ENCODE measurements at regions not wholly inside any gene's neighbourhood (a gene's known extent, or its start where the extent isn't known, plus 50 kb on each side); places are given as distances from the start of the nearest gene placed in this dataset.
"Not testable (repeated sequence)": the region's sequence is repeated elsewhere in the genome, so short reads cannot be mapped to it uniquely, and the experiment has no call there.

- Histone ChIP-seq H3K27ac (ENCODE audit: low read depth, low read length) (no peak overlapping the region), H3K4me3 (ENCODE audit: low read depth, low read length) (no peak overlapping the region), H3K9me3 (ENCODE audit: control insufficient read depth, insufficient read depth, low read length) (no peaks in the 10 kb centered on the region), H3K27me3 (ENCODE audit: control insufficient read depth, insufficient read depth, low read length) (no peaks in the 10 kb centered on the region), H3K36me3 (ENCODE audit: control insufficient read depth, insufficient read depth, low read length) (no peaks in the 10 kb centered on the region), H3K4me1 (ENCODE audit: control insufficient read depth, insufficient read depth, low read length) (no peaks in the 10 kb centered on the region)
- DNase-seq (ENCODE audit: low read depth in 4 of 6, low spot score in 6 of 6), result no peak
- 100% methylated on average over 1 of the region's 1 CpG for WGBS (ENCODE audit: insufficient coverage)
Measured at GRCh38 chr3:67943546-67943945, 289.1 kb upstream of the SUCLG2 start.

GRCh38 chr3:67941433-67942030, 287.1 kb upstream of the SUCLG2 start:
- WGBS (ENCODE audit: insufficient coverage), result 58% methylated on average over 2 of the region's 3 CpGs
- Histone ChIP-seq H3K36me3 (ENCODE audit: control insufficient read depth, insufficient read depth, low read length) (no peaks in the 10 kb centered on the region), H3K4me3 (ENCODE audit: low read depth, low read length) (no peak overlapping the region), H3K9me3 (ENCODE audit: control insufficient read depth, insufficient read depth, low read length) (no peaks in the 10 kb centered on the region), H3K27me3 (ENCODE audit: control insufficient read depth, insufficient read depth, low read length) (no peaks in the 10 kb centered on the region), H3K4me1 (ENCODE audit: control insufficient read depth, insufficient read depth, low read length) (no peaks in the 10 kb centered on the region), H3K27ac (ENCODE audit: low read depth, low read length) (no peak overlapping the region)
- no peak for DNase-seq (ENCODE audit: low read depth in 4 of 6, low spot score in 6 of 6)

GRCh38 chr3:67940210-67940952, 286.0 kb upstream of the SUCLG2 start:
- Histone ChIP-seq H3K36me3 (ENCODE audit: control insufficient read depth, insufficient read depth, low read length) (no peaks in the 10 kb centered on the region), H3K27me3 (ENCODE audit: control insufficient read depth, insufficient read depth, low read length) (no peaks in the 10 kb centered on the region), H3K4me3 (ENCODE audit: low read depth, low read length) (no peak overlapping the region), H3K27ac (ENCODE audit: low read depth, low read length) (no peak overlapping the region), H3K9me3 (ENCODE audit: control insufficient read depth, insufficient read depth, low read length) (no peaks in the 10 kb centered on the region), H3K4me1 (ENCODE audit: control insufficient read depth, insufficient read depth, low read length) (no peaks in the 10 kb centered on the region)
- peak in 1 of 6 donors; percentile 5 for DNase-seq (ENCODE audit: low read depth in 4 of 6, low spot score in 6 of 6)
- whole genome bisulfite sequencing (ENCODE audit: insufficient coverage), result no CpG with 5 or more reads among the region's 2 CpGs

GRCh38 chr3:67937498-67938118, 283.2 kb upstream of the SUCLG2 start:
- Histone ChIP-seq H3K4me1 (ENCODE audit: control insufficient read depth, insufficient read depth, low read length) (no peaks in the 10 kb centered on the region), H3K27ac (ENCODE audit: low read depth, low read length) (no peak overlapping the region), H3K27me3 (ENCODE audit: control insufficient read depth, insufficient read depth, low read length) (no peaks in the 10 kb centered on the region), H3K4me3 (ENCODE audit: low read depth, low read length) (no peak overlapping the region), H3K9me3 (ENCODE audit: control insufficient read depth, insufficient read depth, low read length) (peaks cover 1% of the 10 kb centered on the region), H3K36me3 (ENCODE audit: control insufficient read depth, insufficient read depth, low read length) (no peaks in the 10 kb centered on the region)
- DNase-seq (ENCODE audit: low read depth in 4 of 6, low spot score in 6 of 6), result no peak
- WGBS (ENCODE audit: insufficient coverage), result 100% methylated on average over 1 of the region's 1 CpG

GRCh38 chr3:67930394-67930793, 276.0 kb upstream of the SUCLG2 start:
- not testable (repeated sequence) for H3K36me3 ChIP-seq (ENCODE audit: control insufficient read depth, insufficient read depth, low read length); H3K4me3 ChIP-seq (ENCODE audit: low read depth, low read length); H3K27me3 ChIP-seq (ENCODE audit: control insufficient read depth, insufficient read depth, low read length); H3K4me1 ChIP-seq (ENCODE audit: control insufficient read depth, insufficient read depth, low read length); DNase-seq (ENCODE audit: low read depth in 4 of 6, low spot score in 6 of 6); H3K27ac ChIP-seq (ENCODE audit: low read depth, low read length); H3K9me3 ChIP-seq (ENCODE audit: control insufficient read depth, insufficient read depth, low read length)
- 79% methylated on average over 3 of the region's 4 CpGs for WGBS (ENCODE audit: insufficient coverage)

GRCh38 chr3:67923796-67924195, 269.4 kb upstream of the SUCLG2 start:
- H3K36me3 ChIP-seq (ENCODE audit: control insufficient read depth, insufficient read depth, low read length), result no peaks in the 10 kb centered on the region
- H3K9me3 ChIP-seq (ENCODE audit: control insufficient read depth, insufficient read depth, low read length), result peaks cover 7% of the 10 kb centered on the region
- H3K27me3 ChIP-seq (ENCODE audit: control insufficient read depth, insufficient read depth, low read length), result no peaks in the 10 kb centered on the region
- H3K4me1 ChIP-seq (ENCODE audit: control insufficient read depth, insufficient read depth, low read length), result no peaks in the 10 kb centered on the region
- H3K4me3 ChIP-seq (ENCODE audit: low read depth, low read length), result no peak overlapping the region
- no peak overlapping the region for H3K27ac ChIP-seq (ENCODE audit: low read depth, low read length)
- DNase-seq (ENCODE audit: low read depth in 4 of 6, low spot score in 6 of 6), result no peak

GRCh38 chr3:67920969-67921368, 266.6 kb upstream of the SUCLG2 start:
- H3K36me3 ChIP-seq (ENCODE audit: control insufficient read depth, insufficient read depth, low read length), result no peaks in the 10 kb centered on the region
- no peak for DNase-seq (ENCODE audit: low read depth in 4 of 6, low spot score in 6 of 6)
- peaks cover 7% of the 10 kb centered on the region for H3K9me3 ChIP-seq (ENCODE audit: control insufficient read depth, insufficient read depth, low read length)
- H3K27ac ChIP-seq (ENCODE audit: low read depth, low read length), result no peak overlapping the region
- WGBS (ENCODE audit: insufficient coverage), result 71% methylated on average over 1 of the region's 7 CpGs
- no peaks in the 10 kb centered on the region for H3K27me3 ChIP-seq (ENCODE audit: control insufficient read depth, insufficient read depth, low read length)
- no peak overlapping the region for H3K4me3 ChIP-seq (ENCODE audit: low read depth, low read length)
- H3K4me1 ChIP-seq (ENCODE audit: control insufficient read depth, insufficient read depth, low read length), result no peaks in the 10 kb centered on the region

- Histone ChIP-seq H3K27me3 (ENCODE audit: control insufficient read depth, insufficient read depth, low read length) (no peaks in the 10 kb centered on the region), H3K4me3 (ENCODE audit: low read depth, low read length) (no peak overlapping the region), H3K4me1 (ENCODE audit: control insufficient read depth, insufficient read depth, low read length) (no peaks in the 10 kb centered on the region), H3K27ac (ENCODE audit: low read depth, low read length) (no peak overlapping the region), H3K9me3 (ENCODE audit: control insufficient read depth, insufficient read depth, low read length) (peaks cover 6% of the 10 kb centered on the region), H3K36me3 (ENCODE audit: control insufficient read depth, insufficient read depth, low read length) (no peaks in the 10 kb centered on the region)
- no peak for DNase-seq (ENCODE audit: low read depth in 4 of 6, low spot score in 6 of 6)
- WGBS (ENCODE audit: insufficient coverage), result no CpG with 5 or more reads among the region's 1 CpG
Measured at GRCh38 chr3:67920311-67920710, 265.9 kb upstream of the SUCLG2 start.

- H3K4me1 ChIP-seq (ENCODE audit: control insufficient read depth, insufficient read depth, low read length), result no peaks in the 10 kb centered on the region
- DNase-seq (ENCODE audit: low read depth in 4 of 6, low spot score in 6 of 6), result no peak
- H3K9me3 ChIP-seq (ENCODE audit: control insufficient read depth, insufficient read depth, low read length), result no peaks in the 10 kb centered on the region
- H3K27me3 ChIP-seq (ENCODE audit: control insufficient read depth, insufficient read depth, low read length), result no peaks in the 10 kb centered on the region
- H3K4me3 ChIP-seq (ENCODE audit: low read depth, low read length), result no peak overlapping the region
- WGBS (ENCODE audit: insufficient coverage), result 98% methylated on average over 5 of the region's 5 CpGs
- no peaks in the 10 kb centered on the region for H3K36me3 ChIP-seq (ENCODE audit: control insufficient read depth, insufficient read depth, low read length)
- no peak overlapping the region for H3K27ac ChIP-seq (ENCODE audit: low read depth, low read length)
Measured at GRCh38 chr3:67916353-67916752, 261.9 kb upstream of the SUCLG2 start.

- DNase-seq (ENCODE audit: low read depth in 4 of 6, low spot score in 6 of 6), result no peak
- no peaks in the 10 kb centered on the region for H3K27me3 ChIP-seq (ENCODE audit: control insufficient read depth, insufficient read depth, low read length)
- H3K27ac ChIP-seq (ENCODE audit: low read depth, low read length), result no peak overlapping the region
- H3K4me1 ChIP-seq (ENCODE audit: control insufficient read depth, insufficient read depth, low read length), result no peaks in the 10 kb centered on the region
- no peaks in the 10 kb centered on the region for H3K9me3 ChIP-seq (ENCODE audit: control insufficient read depth, insufficient read depth, low read length)
- WGBS (ENCODE audit: insufficient coverage), result no CpG with 5 or more reads among the region's 1 CpG
- H3K36me3 ChIP-seq (ENCODE audit: control insufficient read depth, insufficient read depth, low read length), result no peaks in the 10 kb centered on the region
- no peak overlapping the region for H3K4me3 ChIP-seq (ENCODE audit: low read depth, low read length)
Measured at GRCh38 chr3:67907735-67908134, 253.3 kb upstream of the SUCLG2 start.

Data from spinal cord (tissue), 9 donors.